AG04450 (cell line): ENCODE measurements at regions not wholly inside any gene's neighbourhood (a gene's known extent, or its start where the extent isn't known, plus 50 kb on each side); places are given as distances from the start of the nearest gene placed in this dataset.

Experiments used
- CTCF ChIA-PET: fragments of 300-600, 350-600 bp; formaldehyde crosslinking; extraction: SDS; loops from one replicate; lab custom pipeline; 2022; ENCODE audit warnings: antibody characterized with exemption, inconsistent platforms; lab: Charles Lee
- POLR2A ChIA-PET: fragments of 350-600 bp; formaldehyde crosslinking; extraction: SDS; loops from one replicate; lab custom pipeline; 2021; ENCODE audit warnings: antibody characterized with exemption, inconsistent platforms; lab: Yijun Ruan, JAX
- DNase-seq: peaks from one replicate; pipeline ENCODE4 v3.0.0-alpha.2; 2011; ENCODE audit warnings: low read depth, low spot score
- H3K27ac ChIP-seq: one replicate; pipeline ENCODE4 v1.5.1; 2012; ENCODE audit warnings: low read depth, low read length, control low read depth
- H3K27me3 ChIP-seq: one replicate; pipeline ENCODE4 v1.6.0; 2012; ENCODE audit warnings: low read length; ENCODE audit not compliant: control insufficient read depth, insufficient read depth
- H3K4me3 ChIP-seq: 2 replicates; pipeline ENCODE4 v1.5.1; 2011; ENCODE audit warnings: mild to moderate bottlenecking, low read depth, low read length, control low read depth
- H3K9me3 ChIP-seq: 2 replicates; pipeline ENCODE4 v1.5.1; 2012; ENCODE audit warnings: low read length; ENCODE audit not compliant: control insufficient read depth, insufficient read depth
- TF ChIP-seq, protein P1 (sequence below): IDR thresholded peaks from 2 replicates; pipeline ENCODE4 v1.5.1; 2011; ENCODE audit warnings: low read depth, low read length, control low read depth, inconsistent platforms

DNA sequence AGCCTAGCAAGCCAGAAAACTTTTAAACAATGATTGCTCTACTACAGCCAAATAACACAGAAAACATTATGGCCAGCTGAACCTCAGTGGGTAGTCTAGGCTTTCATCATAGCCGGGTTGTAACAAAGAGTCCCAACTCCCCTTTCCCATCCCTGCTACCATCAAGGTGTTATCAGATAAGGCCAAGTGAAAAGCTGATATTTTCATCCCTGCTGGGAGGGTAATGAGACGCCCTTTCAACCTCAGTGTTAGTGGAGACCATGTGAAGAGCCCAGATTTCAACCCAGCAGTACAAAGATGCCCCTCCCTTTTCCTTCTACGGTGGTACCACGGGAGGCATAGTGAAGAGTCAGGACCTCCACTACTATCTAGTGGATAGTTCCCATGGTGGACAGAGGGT lies 433.7 kb downstream of the GPM6A start:
- CTCF ChIA-PET, result no interaction called here
- DNase-seq, result no peak
- POLR2A ChIA-PET, result no interaction called here
- Histone ChIP-seq H3K27ac (no peak overlapping the region), H3K4me3 (no peak overlapping the region), H3K9me3 (peaks cover 11% of the 10 kb centered on the region; the same call in 1 of the 2 replicates), H3K27me3 (no peaks in the 10 kb centered on the region)
- TF ChIP-seq, protein P1, sequence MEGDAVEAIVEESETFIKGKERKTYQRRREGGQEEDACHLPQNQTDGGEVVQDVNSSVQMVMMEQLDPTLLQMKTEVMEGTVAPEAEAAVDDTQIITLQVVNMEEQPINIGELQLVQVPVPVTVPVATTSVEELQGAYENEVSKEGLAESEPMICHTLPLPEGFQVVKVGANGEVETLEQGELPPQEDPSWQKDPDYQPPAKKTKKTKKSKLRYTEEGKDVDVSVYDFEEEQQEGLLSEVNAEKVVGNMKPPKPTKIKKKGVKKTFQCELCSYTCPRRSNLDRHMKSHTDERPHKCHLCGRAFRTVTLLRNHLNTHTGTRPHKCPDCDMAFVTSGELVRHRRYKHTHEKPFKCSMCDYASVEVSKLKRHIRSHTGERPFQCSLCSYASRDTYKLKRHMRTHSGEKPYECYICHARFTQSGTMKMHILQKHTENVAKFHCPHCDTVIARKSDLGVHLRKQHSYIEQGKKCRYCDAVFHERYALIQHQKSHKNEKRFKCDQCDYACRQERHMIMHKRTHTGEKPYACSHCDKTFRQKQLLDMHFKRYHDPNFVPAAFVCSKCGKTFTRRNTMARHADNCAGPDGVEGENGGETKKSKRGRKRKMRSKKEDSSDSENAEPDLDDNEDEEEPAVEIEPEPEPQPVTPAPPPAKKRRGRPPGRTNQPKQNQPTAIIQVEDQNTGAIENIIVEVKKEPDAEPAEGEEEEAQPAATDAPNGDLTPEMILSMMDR, result no peak

DNA sequence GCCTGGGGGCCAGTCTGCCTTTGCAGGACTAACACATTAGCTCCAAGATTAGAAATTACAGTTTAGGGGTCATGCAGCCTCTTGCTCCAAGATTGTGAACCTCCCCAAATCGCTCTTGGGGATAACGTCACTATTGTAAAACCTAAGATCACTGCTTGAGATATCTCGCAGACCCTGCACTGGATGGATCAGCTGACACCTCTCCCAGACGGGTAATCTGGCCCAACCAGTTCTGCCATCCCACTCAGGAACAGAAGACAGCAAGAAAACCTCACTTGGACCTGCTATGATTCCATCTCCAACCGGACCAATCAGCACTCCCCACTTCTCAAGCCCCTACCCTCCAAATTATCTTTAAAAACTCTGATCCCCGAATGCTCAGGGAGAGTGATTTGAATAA lies 431.2 kb downstream of the GPM6A start:
- H3K27ac ChIP-seq, result no peak overlapping the region
- peaks cover 11% of the 10 kb centered on the region; the same call in 1 of the 2 replicates for H3K9me3 ChIP-seq
- H3K4me3 ChIP-seq, result no peak overlapping the region
- ChIA-PET CTCF (no interaction called here), POLR2A (no interaction called here)
- no peak for DNase-seq
- no peaks in the 10 kb centered on the region for H3K27me3 ChIP-seq
- TF ChIP-seq, protein P1, result no peak

DNA sequence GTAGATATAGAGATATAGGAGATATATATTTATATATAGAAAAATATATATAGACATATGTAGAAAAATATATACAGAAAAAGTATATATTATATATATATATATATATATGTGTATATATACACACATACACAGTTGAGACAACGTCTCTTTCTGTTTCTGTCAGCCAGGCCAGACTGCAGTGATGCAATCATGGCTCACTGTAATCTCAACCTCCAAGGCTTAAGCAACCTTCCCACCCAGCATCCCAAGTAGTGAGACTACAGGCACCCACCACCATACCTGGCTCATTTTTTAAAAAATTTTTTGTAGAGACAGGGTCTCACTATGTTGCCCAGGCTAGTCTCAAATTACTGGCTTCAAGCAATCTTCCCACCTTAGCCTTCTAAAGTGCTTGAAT lies 426.3 kb downstream of the GPM6A start:
- TF ChIP-seq, protein P1, result no peak
- DNase-seq, result no peak
- peaks cover 16% of the 10 kb centered on the region for H3K9me3 ChIP-seq
- H3K27me3 ChIP-seq, result no peaks in the 10 kb centered on the region
- ChIA-PET POLR2A (no interaction called here), CTCF (no interaction called here)
- no peak overlapping the region for H3K27ac ChIP-seq
- no peak overlapping the region for H3K4me3 ChIP-seq

DNA sequence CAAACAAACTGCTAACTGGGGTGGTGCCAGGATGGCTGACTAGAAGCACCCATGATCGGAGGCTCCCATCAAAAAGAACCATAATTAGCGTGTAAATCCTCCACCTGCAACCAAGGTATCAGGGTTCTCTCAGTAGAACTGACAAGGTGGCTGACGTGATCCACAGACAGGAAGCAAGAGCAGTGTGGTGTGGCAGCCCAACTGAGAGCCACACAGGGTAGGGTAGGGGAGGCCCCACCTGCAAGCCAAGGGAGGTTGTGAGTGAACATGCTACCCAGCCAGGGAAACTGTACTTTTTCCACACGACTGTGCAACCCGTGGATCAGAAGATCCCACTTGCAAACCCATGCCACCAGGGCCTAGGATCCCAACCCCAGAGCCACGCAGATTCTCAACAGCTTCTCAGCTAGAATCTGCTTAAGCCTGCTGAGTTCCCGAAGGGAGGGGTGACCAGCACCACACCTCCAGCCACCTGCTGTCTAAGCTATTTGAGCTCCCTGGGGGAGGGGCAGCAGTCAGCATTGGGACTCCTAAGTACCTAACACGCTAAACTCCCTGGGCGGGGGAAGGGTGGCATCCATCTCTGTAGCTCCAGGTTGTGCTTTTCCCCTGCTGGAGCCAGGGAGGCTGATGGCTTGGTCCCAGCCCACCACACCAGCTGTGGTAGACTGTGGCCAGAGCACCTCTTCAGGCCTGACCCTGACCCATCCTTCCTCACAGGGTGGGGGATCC lies 425.1 kb downstream of the GPM6A start:
- ChIA-PET POLR2A (no interaction called here), CTCF (no interaction called here)
- Histone ChIP-seq H3K27me3 (no peaks in the 10 kb centered on the region), H3K4me3 (no peak overlapping the region), H3K27ac (no peak overlapping the region), H3K9me3 (peaks cover 11% of the 10 kb centered on the region)
- TF ChIP-seq, protein P1, result no peak
- no peak for DNase-seq

DNA sequence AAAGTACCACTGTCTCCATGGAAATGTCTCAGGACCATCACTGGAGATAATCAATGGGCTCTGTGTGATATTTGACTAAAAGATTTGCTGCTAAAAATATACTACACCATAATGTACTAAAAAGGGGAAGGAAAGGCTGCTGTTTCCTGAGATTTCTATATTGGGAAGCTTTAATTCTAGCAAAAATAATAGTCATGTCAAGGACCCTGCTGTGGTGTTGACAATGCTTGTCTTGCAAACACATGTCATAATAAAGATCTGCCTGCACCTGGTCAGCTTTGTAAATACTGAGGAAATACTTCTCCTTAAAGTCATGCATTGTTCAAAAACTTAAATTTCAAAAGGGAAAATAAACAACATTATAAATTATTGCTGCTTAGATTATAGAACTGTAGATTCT lies 417.9 kb downstream of the GPM6A start:
- CTCF ChIA-PET, result no interaction called here

More for the DNA sequence above, 417.9 kb downstream of the GPM6A start:
- Histone ChIP-seq H3K27ac (no peak overlapping the region), H3K27me3 (no peaks in the 10 kb centered on the region), H3K4me3 (no peak overlapping the region), H3K9me3 (no peaks in the 10 kb centered on the region)
- DNase-seq, result no peak
- POLR2A ChIA-PET, result no interaction called here
- TF ChIP-seq, protein P1, result no peak
